Astrocyte (in vitro differentiated cells and primary cell): ENCODE measurements at regions not wholly inside any gene's neighbourhood (a gene's known extent, or its start where the extent isn't known, plus 50 kb on each side); places are given as distances from the start of the nearest gene placed in this dataset.

Experiments
- CTCF ChIP-seq: IDR thresholded peaks from 2 replicates; pipeline ENCODE4 v1.5.1; 2011; ENCODE audit warnings: low read depth, mild to moderate bottlenecking, inconsistent platforms, low read length, moderate library complexity; ENCODE audit not compliant: insufficient read depth
- EZH2 ChIP-seq: IDR thresholded peaks from 2 replicates; pipeline ENCODE4 v1.6.1; 2012; ENCODE audit warnings: mild to moderate bottlenecking, low read length, inconsistent platforms; ENCODE audit not compliant: insufficient read depth

GRCh38 chr18:11327391-11328009 lies 178.1 kb upstream of the PIEZO2 start:
- TF ChIP-seq CTCF (no peak), EZH2 (no peak)
